PFSK-1 (cell line): ENCODE measurements at regions not wholly inside any gene's neighbourhood (a gene's known extent, or its start where the extent isn't known, plus 50 kb on each side); places are given as distances from the start of the nearest gene placed in this dataset.

ENCODE experiments used
- POLR2AphosphoS5 ChIP-seq: IDR thresholded peaks from 2 replicates; pipeline ENCODE4 v1.6.1; 2012; ENCODE audit warnings: low read depth, mild to moderate bottlenecking, control low read depth, low read length, moderate library complexity
- REST ChIP-seq, 2 experiments: IDR thresholded peaks; 2 replicates each; pipeline versions ENCODE4 v1.6.1 to v1.8.0; 2011 to 2012; ENCODE audit warnings: low read depth in 2 of 2, low read length in 2 of 2, control low read depth in 1 of 2, inconsistent platforms in 1 of 2, mild to moderate bottlenecking in 1 of 2, moderate library complexity in 1 of 2; ENCODE audit not compliant: insufficient read depth in 1 of 2
- TAF1 ChIP-seq: IDR thresholded peaks from 2 replicates; pipeline ENCODE4 v1.6.1; 2012; ENCODE audit warnings: low read length, control low read depth, borderline replicate concordance; ENCODE audit not compliant: insufficient read depth

- TF ChIP-seq REST (IDR thresholded peaks at IDR 0.05; ENCODE audit: insufficient read depth in 1 of 2, low read depth in 2 of 2, low read length in 2 of 2) (no peak), TAF1 (no peak), POLR2AphosphoS5 (no peak)
Measured at GRCh38 chr2:12107321-12107720, 360.9 kb downstream of the LPIN1 start.
